ENCODE measurements at regions not wholly inside any gene's neighbourhood (a gene's known extent, or its start where the extent isn't known, plus 50 kb on each side); places are given as distances from the start of the nearest gene placed in this dataset.

- Histone ChIP-seq H3K4me1 (ENCODE audit: control insufficient read depth, extremely low read depth, insufficient read depth, low read length) (peaks cover 8% of the 10 kb centered on the region), H3K27ac (ENCODE audit: insufficient read depth, low read depth, low read length) (no peak overlapping the region), H3K36me3 (ENCODE audit: control insufficient read depth in 2 of 2, extremely low read depth in 1 of 2, insufficient read depth in 2 of 2, low read length in 2 of 2) (no peaks in the 10 kb centered on the region), H4K20me1 (replicated peaks; ENCODE audit: control insufficient read depth, extremely low read depth, insufficient read depth, low read length) (no peaks in the 10 kb centered on the region), H3K27me3 (ENCODE audit: control insufficient read depth in 2 of 2, insufficient read depth in 2 of 2, low read length in 2 of 2) (peaks cover 10 to 11% of the 10 kb centered on the region in 2 experiments), H3K4me3 (replicated peaks in 1 of 3; ENCODE audit: insufficient read depth in 1 of 3, low read depth in 1 of 3, low read length in 3 of 3) (no peak overlapping the region), H3K79me2 (ENCODE audit: control insufficient read depth, insufficient read depth, low read length) (no peaks in the 10 kb centered on the region), H3K9ac (replicated peaks; ENCODE audit: extremely low read depth, insufficient read depth, low read length) (no peak overlapping the region), H2AFZ (ENCODE audit: low read depth, low read length) (no peak overlapping the region), H3K4me2 (ENCODE audit: insufficient read depth, low read length) (peak overlapping the region; percentile 9), H3K9me1 (replicated peaks; ENCODE audit: control insufficient read depth, extremely low read depth, insufficient read depth, low read length) (no peaks in the 10 kb centered on the region), H3K9me3 (replicated peaks; ENCODE audit: control insufficient read depth, insufficient read depth, low read length) (no peaks in the 10 kb centered on the region)
- dilution Hi-C loops (cut with MboI; ENCODE audit: extremely low pct_ligation_motif_present, low sequenced_read_pairs), result no loop called here
- no TSS peak for BruUV-seq (replicated peaks)
- CTCF ChIA-PET, result no interaction called here
- TF ChIP-seq CTCF (IDR thresholded peaks at IDR 0.05; ENCODE audit: extremely low read depth in 1 of 2, insufficient read depth in 1 of 2, low read depth in 1 of 2, low read length in 2 of 2), result no peak
- TF ChIP-seq POLR2A (IDR thresholded peaks at IDR 0.05; ENCODE audit: low read depth, low read length), result no peak
- peak; percentile 83 for TF ChIP-seq GATA2 (IDR thresholded peaks at IDR 0.05; ENCODE audit: insufficient read depth, insufficient read length, low read depth, low read length)
- no peak for TF ChIP-seq MAX (IDR thresholded peaks at IDR 0.05; ENCODE audit: insufficient read depth, insufficient read length)
- no peak for TF ChIP-seq JUN (IDR thresholded peaks at IDR 0.05; ENCODE audit: borderline replicate concordance, insufficient read depth, insufficient read length, low read depth)
- TF ChIP-seq EZH2 (IDR thresholded peaks at IDR 0.05; ENCODE audit: borderline replicate concordance, low read depth, low read length, severe bottlenecking), result no peak
- TF ChIP-seq MYC (IDR thresholded peaks at IDR 0.05; ENCODE audit: low read depth, low read length), result no peak
- peak; percentile 55 for TF ChIP-seq POLR2AphosphoS5 (IDR thresholded peaks at IDR 0.05; ENCODE audit: insufficient read depth, low read depth, low read length)
- peak; percentile 58 for TF ChIP-seq FOS (IDR thresholded peaks at IDR 0.05; ENCODE audit: borderline replicate concordance, insufficient read depth, low read length)
- DNase-seq (ENCODE audit: low read depth, low spot score) (peak; percentile 64), FAIRE-seq (peak; percentile 69)
- POLR2A ChIA-PET, result no interaction called here
- intact Hi-C loops (cut with micrococcal nuclease), result no loop called here
Observed at GRCh38 chr1:38735651-38736161, 123.9 kb downstream of the RRAGC start.
